ENCODE measurements at regions not wholly inside any gene's neighbourhood (a gene's known extent, or its start where the extent isn't known, plus 50 kb on each side); places are given as distances from the start of the nearest gene placed in this dataset.
"Not testable (repeated sequence)": the region's sequence is repeated elsewhere in the genome, so short reads cannot be mapped to it uniquely, and the experiment has no call there.

DNA sequence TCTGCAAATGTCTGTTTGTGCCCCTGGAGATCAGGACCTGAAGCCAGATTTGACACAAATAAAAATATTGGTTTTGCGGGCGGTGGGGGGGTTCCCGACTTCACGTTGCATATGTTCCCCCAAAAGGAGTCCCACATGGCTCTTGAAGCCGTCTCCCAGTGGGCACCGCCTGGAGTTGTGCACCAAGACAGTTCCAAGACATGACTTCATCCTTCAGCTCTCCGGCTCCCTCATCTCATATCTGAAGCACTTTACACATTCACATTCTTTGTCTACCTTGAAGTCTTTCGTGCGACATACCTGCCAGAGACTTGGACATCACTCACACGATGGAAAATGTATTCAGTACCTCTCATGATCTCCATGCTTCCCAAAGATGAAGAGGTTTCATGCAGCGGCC lies 362.8 kb upstream of the FOXK1 start:
- H3K36me3 ChIP-seq (ENCODE audit: insufficient read depth, low read length): no peaks in the 10 kb centered on the region
- H3K4me1 ChIP-seq (ENCODE audit: insufficient read depth, low read length): no peaks in the 10 kb centered on the region
- no peak overlapping the region for H3K9ac ChIP-seq (ENCODE audit: low read depth, low read length)
- H3K9me3 ChIP-seq (ENCODE audit: control insufficient read depth, insufficient read depth, low read length): no peaks in the 10 kb centered on the region

DNA sequence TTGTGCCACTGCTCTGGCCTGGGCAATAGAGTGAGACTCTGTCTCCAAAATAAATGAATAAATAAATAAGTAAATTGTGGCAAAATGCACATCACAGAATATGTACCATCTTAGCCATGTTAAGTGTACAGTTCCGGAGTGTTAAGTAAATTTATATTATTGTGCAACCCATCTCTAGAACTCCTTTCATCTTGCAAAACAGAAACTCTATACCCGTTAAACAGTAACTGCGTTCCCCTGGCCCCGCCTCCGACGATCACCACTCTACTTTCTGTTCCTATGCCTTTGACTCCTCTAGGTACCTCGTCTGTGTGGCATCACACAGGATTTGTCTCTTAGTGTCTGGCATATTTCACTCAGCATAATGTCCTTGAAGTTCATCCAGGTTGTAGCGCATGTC lies 356.4 kb upstream of the FOXK1 start:
- no peak overlapping the region for H3K9ac ChIP-seq (ENCODE audit: low read depth, low read length)
- no peaks in the 10 kb centered on the region for H3K36me3 ChIP-seq (ENCODE audit: insufficient read depth, low read length)
- H3K4me1 ChIP-seq (ENCODE audit: insufficient read depth, low read length): no peaks in the 10 kb centered on the region
- no peaks in the 10 kb centered on the region for H3K9me3 ChIP-seq (ENCODE audit: control insufficient read depth, insufficient read depth, low read length)

DNA sequence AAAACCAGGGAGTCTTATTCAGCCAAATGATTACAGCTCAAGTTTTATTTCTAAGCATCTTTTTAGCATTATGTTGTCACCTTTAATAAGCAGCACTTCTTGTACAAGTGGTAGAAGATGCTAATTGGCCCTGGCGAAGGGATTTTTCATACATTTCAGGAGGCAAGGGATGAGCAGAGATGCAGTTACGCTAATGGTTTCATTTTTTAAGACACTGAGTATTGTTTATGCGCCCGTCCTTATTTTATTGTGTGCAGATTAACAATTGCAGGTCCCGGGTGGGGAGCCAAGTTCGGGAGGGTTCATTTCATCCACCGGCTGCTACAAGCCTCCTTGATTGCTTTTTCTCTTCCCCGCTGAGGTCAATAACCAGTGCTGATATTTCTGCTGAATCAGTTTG lies 350.4 kb upstream of the FOXK1 start:
- Histone ChIP-seq H3K4me1 (ENCODE audit: insufficient read depth, low read length) (no peaks in the 10 kb centered on the region), H3K9ac (ENCODE audit: low read depth, low read length) (no peak overlapping the region), H3K9me3 (ENCODE audit: control insufficient read depth, insufficient read depth, low read length) (no peaks in the 10 kb centered on the region)

DNA sequence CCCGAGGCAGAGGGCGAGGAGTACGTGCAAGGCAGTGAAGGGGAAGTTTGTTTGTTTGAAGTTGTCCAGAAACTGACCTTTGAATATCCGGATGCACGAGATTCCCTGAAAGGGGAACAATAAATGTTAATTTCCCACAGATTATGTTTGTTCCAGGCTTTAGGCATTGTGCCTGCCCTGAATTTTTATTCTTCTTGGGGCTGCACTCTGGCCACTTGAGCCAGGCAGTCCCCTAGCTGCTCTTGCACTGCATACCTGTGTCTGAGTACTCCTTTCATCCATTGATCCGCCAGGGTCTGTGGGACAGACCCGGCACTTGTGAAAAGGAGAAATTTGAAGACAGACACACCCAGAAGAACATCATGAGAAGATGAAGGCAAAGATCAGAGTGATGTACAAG lies 343.5 kb upstream of the FOXK1 start:
- Histone ChIP-seq H3K9me3 (ENCODE audit: control insufficient read depth, insufficient read depth, low read length) (no peaks in the 10 kb centered on the region; the same call in 1 of the 2 replicates), H3K9ac (ENCODE audit: low read depth, low read length) (no peak overlapping the region), H3K36me3 (ENCODE audit: insufficient read depth, low read length) (no peaks in the 10 kb centered on the region), H3K4me1 (ENCODE audit: insufficient read depth, low read length) (no peaks in the 10 kb centered on the region)

More for the DNA sequence above, 350.4 kb upstream of the FOXK1 start:
- no peaks in the 10 kb centered on the region for H3K36me3 ChIP-seq (ENCODE audit: insufficient read depth, low read length)

DNA sequence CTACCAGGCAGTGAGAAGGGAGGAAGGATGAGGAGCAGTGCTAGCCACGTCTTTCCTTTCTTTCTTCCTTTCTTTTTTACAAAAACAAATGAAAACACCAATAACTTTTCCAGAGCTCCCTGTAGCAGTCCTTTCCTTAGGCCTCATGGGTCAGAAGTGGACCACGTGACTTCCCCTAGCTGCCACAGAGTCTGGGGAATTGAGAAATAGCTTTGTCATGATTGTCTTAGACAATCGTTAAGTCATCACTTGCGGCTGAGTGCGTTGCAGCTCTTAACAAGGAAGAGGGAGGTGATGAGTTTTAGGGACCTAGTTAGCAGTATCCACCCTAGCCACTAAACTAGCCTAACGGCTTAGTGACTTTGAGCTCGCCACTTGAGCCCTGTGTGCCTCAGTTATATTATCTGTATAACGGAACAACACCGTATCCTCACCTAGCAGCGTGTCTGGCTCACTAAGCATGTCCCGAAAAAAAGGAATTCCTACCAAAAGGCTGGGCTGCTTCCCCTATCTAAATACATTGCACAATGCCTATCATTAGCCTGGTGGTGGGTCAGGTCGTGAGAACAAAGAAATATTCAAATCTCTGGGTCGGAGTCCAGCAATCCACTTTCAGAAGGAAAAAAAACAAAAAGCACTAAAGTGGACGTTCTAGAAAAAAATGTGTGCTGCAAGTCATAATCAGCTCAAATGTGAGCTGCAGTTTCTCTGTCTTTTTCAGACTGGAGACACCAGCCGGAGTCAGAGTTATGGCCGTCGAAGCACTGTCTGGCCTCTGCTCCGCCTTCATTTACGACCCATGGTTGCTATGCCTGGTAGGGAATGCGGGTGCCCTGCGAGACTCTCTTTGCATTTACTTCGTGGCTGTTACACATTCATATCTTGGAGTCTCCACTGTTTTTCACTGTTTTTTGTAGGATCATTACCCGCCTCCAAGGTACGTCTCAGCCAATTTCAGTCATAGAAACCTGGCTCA lies 338.5 kb upstream of the FOXK1 start:
- Histone ChIP-seq H3K4me1 (ENCODE audit: insufficient read depth, low read length) (no peaks in the 10 kb centered on the region), H3K9me3 (ENCODE audit: control insufficient read depth, insufficient read depth, low read length) (no peaks in the 10 kb centered on the region; the same call in none of the 2 replicates), H3K36me3 (ENCODE audit: insufficient read depth, low read length) (no peaks in the 10 kb centered on the region), H3K9ac (ENCODE audit: low read depth, low read length) (no peak overlapping the region)

DNA sequence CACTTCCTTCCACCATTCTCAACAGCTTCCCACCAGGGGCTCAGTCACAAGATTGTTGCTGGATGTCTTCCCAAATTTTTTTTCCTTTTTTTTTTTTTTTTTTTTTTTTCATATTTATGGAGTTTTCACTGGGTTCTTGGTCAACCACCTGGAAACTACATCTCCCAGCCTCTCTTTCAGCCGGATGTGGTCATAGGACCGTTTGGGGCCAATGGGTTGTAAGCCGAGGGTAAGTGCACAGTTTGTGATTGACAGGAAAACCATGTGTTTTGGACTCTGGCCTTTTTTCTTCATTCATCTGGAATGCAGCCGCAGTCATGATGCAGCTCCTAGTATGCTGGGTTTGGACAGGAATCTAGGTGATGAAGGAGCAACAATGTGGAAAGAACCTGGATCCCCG lies 337.1 kb upstream of the FOXK1 start:
- Histone ChIP-seq H3K9ac (ENCODE audit: low read depth, low read length) (no peak overlapping the region), H3K9me3 (ENCODE audit: control insufficient read depth, insufficient read depth, low read length) (no peaks in the 10 kb centered on the region; the same call in 1 of the 2 replicates), H3K36me3 (ENCODE audit: insufficient read depth, low read length) (no peaks in the 10 kb centered on the region)

DNA sequence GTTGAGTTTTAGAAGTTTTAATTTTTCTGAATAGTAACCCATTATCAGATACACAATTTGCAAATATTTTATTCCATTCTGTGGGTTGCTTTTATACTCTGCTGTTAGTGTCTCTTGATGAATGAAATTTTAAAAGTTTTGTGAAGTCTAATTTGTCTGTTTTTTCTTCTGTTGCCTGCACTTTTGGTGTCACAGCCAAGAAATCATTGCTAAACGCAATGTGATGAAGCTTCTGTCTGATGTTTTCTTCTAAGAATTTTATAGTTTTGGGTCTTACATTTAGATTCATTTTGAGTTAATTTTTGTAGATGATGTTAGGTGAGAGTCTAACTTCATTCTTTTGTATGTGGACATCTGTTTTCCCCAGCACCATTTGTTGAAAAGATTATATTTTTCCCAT lies 330.0 kb upstream of the FOXK1 start:
- no peaks in the 10 kb centered on the region for H3K36me3 ChIP-seq (ENCODE audit: insufficient read depth, low read length)
- no peak overlapping the region for H3K9ac ChIP-seq (ENCODE audit: low read depth, low read length)
- H3K4me1 ChIP-seq (ENCODE audit: insufficient read depth, low read length): no peaks in the 10 kb centered on the region
- no peaks in the 10 kb centered on the region for H3K9me3 ChIP-seq (ENCODE audit: control insufficient read depth, insufficient read depth, low read length)

More for the DNA sequence above, 337.1 kb upstream of the FOXK1 start:
- no peaks in the 10 kb centered on the region for H3K4me1 ChIP-seq (ENCODE audit: insufficient read depth, low read length)

DNA sequence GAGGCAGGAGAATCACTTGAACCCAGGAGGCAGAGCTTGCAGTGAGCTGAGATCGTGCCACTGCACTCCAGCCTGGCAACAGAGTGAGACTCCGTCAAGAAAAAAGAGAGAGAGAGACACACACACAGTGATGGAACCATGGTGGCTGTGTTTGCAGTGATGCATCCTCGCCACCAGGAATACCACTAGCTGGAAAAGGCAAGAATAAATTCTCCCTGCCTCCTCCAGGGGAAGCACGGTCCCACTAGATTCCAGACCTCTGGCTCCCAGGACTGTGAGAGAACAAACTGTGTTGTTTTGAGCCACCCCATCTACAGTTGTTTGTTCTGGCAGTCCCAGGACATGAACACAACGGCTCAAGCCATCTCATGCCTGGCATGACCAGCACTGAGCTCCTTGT lies 320.3 kb upstream of the FOXK1 start:
- H3K36me3 ChIP-seq (ENCODE audit: insufficient read depth, low read length): no peaks in the 10 kb centered on the region
- no peak overlapping the region for H3K9ac ChIP-seq (ENCODE audit: low read depth, low read length)
- H3K4me1 ChIP-seq (ENCODE audit: insufficient read depth, low read length): no peaks in the 10 kb centered on the region
- no peaks in the 10 kb centered on the region; the same call in 1 of the 2 replicates for H3K9me3 ChIP-seq (ENCODE audit: control insufficient read depth, insufficient read depth, low read length)

DNA sequence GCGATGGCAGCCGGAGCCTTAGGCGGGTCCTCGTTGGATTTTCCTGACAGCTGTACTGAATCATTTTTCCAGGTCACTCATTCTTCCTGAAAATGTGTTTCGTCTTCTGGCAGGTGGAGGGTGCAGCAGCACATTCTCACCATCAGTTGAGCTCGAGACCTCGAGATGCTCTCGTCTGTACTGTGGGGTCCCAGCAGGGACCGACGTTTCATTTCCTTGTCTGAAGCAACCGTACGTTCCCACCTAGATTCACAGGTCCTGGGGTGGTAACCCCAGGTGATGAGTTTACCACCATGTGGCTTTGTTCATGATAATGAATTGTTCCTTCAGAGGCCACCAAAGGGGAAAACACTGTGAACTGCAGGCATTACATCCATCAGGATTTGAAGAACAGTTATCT lies 298.5 kb upstream of the FOXK1 start:
- H3K4me1 ChIP-seq (ENCODE audit: insufficient read depth, low read length): no peaks in the 10 kb centered on the region
- H3K9ac ChIP-seq (ENCODE audit: low read depth, low read length): no peak overlapping the region
- no peaks in the 10 kb centered on the region for H3K36me3 ChIP-seq (ENCODE audit: insufficient read depth, low read length)
- 0 out of 2 replicates have a peak, but pooled peaks cover 2% of the 10 kb centered on the region for H3K9me3 ChIP-seq (ENCODE audit: control insufficient read depth, insufficient read depth, low read length)

DNA sequence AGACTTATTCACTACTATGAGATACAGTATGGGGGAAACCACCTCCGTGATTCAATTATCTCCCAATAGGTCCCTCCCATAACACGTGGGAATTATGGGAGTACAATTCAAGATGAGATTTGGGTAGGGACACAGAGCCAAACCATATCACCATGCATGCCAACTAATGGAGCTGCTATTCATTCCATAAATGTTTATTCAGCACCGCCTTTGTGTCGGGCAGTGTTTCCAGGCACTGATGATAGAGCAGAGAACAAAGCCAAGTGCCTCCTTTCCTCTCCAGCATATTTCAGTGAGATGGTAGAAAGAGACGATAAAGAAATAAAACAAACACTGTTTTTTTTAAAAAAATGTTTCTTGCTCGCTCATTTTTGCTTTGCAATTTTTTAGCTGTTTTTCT lies 295.9 kb upstream of the FOXK1 start:
- H3K4me1 ChIP-seq (ENCODE audit: insufficient read depth, low read length): no peaks in the 10 kb centered on the region
- H3K9me3 ChIP-seq (ENCODE audit: control insufficient read depth, insufficient read depth, low read length): no peaks in the 10 kb centered on the region

DNA sequence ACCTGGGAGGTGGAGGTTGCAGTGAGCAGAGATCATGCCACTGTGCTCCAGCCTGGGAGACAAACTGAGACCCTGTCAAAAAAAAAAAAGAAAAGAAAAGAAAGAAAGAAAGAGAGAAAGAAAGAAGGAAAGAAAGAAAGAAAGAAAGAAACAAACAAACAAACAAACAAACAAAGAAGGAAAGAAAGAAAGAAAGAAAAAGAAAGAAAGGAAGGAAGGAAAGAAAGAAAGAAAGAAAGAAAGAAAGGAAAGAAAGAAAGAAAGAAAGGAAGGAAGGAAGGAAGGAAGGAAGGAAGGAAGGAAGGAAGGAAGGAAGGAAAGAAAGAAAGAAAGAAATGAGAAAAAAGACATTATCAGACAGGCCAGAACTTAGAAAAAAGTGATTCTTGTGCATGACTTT lies 291.0 kb upstream of the FOXK1 start:
- H3K4me1 ChIP-seq (ENCODE audit: insufficient read depth, low read length); H3K36me3 ChIP-seq (ENCODE audit: insufficient read depth, low read length); H3K9me3 ChIP-seq (ENCODE audit: control insufficient read depth, insufficient read depth, low read length); H3K9ac ChIP-seq (ENCODE audit: low read depth, low read length): not testable (repeated sequence)

More for the DNA sequence above, 295.9 kb upstream of the FOXK1 start:
- Histone ChIP-seq H3K9ac (ENCODE audit: low read depth, low read length) (no peak overlapping the region), H3K36me3 (ENCODE audit: insufficient read depth, low read length) (no peaks in the 10 kb centered on the region)

DNA sequence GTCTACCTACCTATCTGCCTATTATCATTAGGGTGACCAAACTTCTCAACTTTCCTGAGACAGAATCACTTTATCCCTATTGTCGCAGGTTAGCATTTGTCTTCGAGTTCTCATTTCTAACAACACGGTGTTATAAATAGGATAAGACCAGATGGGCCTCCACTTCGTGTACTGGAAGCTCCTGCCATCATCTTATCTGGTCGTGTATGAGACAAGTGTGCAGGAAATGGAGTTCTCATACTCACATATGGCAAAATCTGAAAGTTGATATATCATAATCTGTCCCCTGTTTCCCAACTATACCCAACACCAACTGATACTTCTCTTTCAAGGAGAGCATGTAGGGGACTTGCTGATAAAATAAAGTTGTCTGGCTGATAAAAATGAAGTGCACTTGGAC lies 287.4 kb upstream of the FOXK1 start:
- no peaks in the 10 kb centered on the region; the same call in 1 of the 2 replicates for H3K9me3 ChIP-seq (ENCODE audit: control insufficient read depth, insufficient read depth, low read length)
- no peak overlapping the region for H3K9ac ChIP-seq (ENCODE audit: low read depth, low read length)
- H3K36me3 ChIP-seq (ENCODE audit: insufficient read depth, low read length): no peaks in the 10 kb centered on the region
- H3K4me1 ChIP-seq (ENCODE audit: insufficient read depth, low read length): no peaks in the 10 kb centered on the region

DNA sequence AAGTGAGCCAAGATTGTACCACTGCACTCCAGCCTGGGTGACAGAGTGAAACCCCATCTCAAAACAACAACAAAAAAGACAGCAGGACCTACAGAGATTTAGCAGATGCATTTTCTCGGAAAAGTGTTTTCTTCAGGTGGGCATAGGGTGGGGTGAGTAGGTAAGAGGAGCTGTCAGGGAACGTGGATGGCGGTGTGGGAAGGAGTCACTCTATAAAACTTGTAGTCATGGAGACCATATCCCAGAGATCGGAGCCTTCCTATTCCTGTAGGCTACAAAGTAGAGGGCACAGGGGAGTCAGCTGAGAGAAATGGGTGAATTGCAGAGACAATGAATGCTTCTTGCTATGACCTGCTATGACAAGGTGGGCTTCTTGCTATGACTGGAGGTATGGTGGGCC lies 283.0 kb upstream of the FOXK1 start:
- no peaks in the 10 kb centered on the region for H3K4me1 ChIP-seq (ENCODE audit: insufficient read depth, low read length)
- H3K9me3 ChIP-seq (ENCODE audit: control insufficient read depth, insufficient read depth, low read length): no peaks in the 10 kb centered on the region; the same call in 1 of the 2 replicates
- H3K9ac ChIP-seq (ENCODE audit: low read depth, low read length): no peak overlapping the region
- no peaks in the 10 kb centered on the region for H3K36me3 ChIP-seq (ENCODE audit: insufficient read depth, low read length)

DNA sequence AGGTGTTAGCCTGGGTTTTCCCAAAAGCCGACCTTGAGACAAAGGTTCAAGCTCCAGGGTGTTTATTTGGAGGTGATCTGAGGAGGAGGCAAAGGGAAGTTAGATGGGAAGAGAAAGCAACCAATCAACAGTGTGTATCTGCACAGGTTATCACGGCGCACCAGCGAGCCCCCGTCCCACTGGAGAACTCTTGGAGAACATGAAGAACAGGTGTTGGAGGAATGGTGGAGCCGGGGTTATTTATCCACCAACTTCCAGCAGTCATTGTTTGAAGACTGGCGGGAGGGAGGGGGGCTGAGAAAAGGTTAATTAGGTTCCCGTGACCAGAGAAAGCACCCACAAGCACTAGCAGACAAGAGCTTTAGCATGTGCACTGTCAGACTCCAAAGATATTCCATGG lies 282.5 kb upstream of the FOXK1 start:
- H3K9ac ChIP-seq (ENCODE audit: low read depth, low read length): no peak overlapping the region
- H3K4me1 ChIP-seq (ENCODE audit: insufficient read depth, low read length): no peaks in the 10 kb centered on the region
- no peaks in the 10 kb centered on the region for H3K36me3 ChIP-seq (ENCODE audit: insufficient read depth, low read length)
- no peaks in the 10 kb centered on the region; the same call in 1 of the 2 replicates for H3K9me3 ChIP-seq (ENCODE audit: control insufficient read depth, insufficient read depth, low read length)

All from ES-I3 (cell line).